Esophagus muscularis mucosa (tissue), 4 donors: ENCODE measurements at regions not wholly inside any gene's neighbourhood (a gene's known extent, or its start where the extent isn't known, plus 50 kb on each side); places are given as distances from the start of the nearest gene placed in this dataset.
"Not testable (repeated sequence)": the region's sequence is repeated elsewhere in the genome, so short reads cannot be mapped to it uniquely, and the experiment has no call there.

Source experiments
- DNase-seq: peaks from one replicate; pipeline ENCODE4 v3.0.0-alpha.2; 2017; ENCODE audit errors: extremely low spot score
- H3K27ac ChIP-seq, 4 donors: fragments of 200-600 bp; sonication (generic); replicated peaks in 1 of 4; 1 replicate in 3 of 4; 2 replicates in 1 of 4; pipeline ENCODE4 v1.5.1; 2016 to 2019; ENCODE audit warnings: mild to moderate bottlenecking in 1 of 4
- H3K27me3 ChIP-seq, 4 donors: fragments of 200-600 bp; sonication (generic); one replicate each; pipeline versions ENCODE4 v1.5.1 to v1.6.0; 2016 to 2019
- H3K36me3 ChIP-seq, 4 donors: fragments of 200-600 bp; sonication (generic); one replicate each; pipeline ENCODE4 v1.5.1; 2016 to 2019
- H3K4me1 ChIP-seq, 4 donors: fragments of 200-600 bp; sonication (generic); one replicate each; pipeline ENCODE4 v1.5.1; 2016 to 2019
- H3K4me3 ChIP-seq, 4 donors: fragments of 200-600 bp; sonication (generic); 1 replicate in 2 of 4; 2 replicates in 2 of 4; pipeline ENCODE4 v1.5.1; 2016 to 2019; ENCODE audit warnings: mild to moderate bottlenecking in 4 of 4, moderate library complexity in 1 of 4
- H3K9me3 ChIP-seq, 4 donors: fragments of 200-600 bp; sonication (generic); 1 replicate in 3 of 4; 2 replicates in 1 of 4; pipeline ENCODE4 v1.5.1; 2016 to 2019
- EP300 ChIP-seq: sonication (generic); formaldehyde crosslinking; IDR thresholded peaks from one replicate; pipeline ENCODE4 v1.6.1; 2017; ENCODE audit warnings: antibody characterized with exemption
- POLR2A ChIP-seq: fragments of 450-650 bp; IDR thresholded peaks from one replicate; pipeline ENCODE4 v1.6.1; 2017; ENCODE audit warnings: antibody characterized with exemption, moderate library complexity, mild to moderate bottlenecking, low read depth
- POLR2AphosphoS5 ChIP-seq, 2 donors: sonication (generic); formaldehyde crosslinking; IDR thresholded peaks; one replicate each; pipeline ENCODE4 v1.6.1; 2017; ENCODE audit warnings: antibody characterized with exemption in 2 of 2
- WGBS: methylation state at CpG from one replicate; pipeline ENCODE4 v1.1.5; 2018; 5-methylcytosine and 5-hydroxymethylcytosine counted together
- intact Hi-C: fragments of 100-400 bp; cut with DNase I; formaldehyde crosslinking; loops from one replicate; pipeline ENCODE4 v1.15.1; 2023
- TF ChIP-seq, protein P1 (sequence below), 3 experiments: fragments of 200-600 bp in 2 of 3; fragments of 450-650 bp in 1 of 3; sonication (generic) in 2 of 3; IDR thresholded peaks; one replicate each; pipeline ENCODE4 v1.5.1; 2017 to 2019; ENCODE audit warnings: antibody characterized with exemption in 3 of 3, mild to moderate bottlenecking in 2 of 3, moderate library complexity in 1 of 3

DNA sequence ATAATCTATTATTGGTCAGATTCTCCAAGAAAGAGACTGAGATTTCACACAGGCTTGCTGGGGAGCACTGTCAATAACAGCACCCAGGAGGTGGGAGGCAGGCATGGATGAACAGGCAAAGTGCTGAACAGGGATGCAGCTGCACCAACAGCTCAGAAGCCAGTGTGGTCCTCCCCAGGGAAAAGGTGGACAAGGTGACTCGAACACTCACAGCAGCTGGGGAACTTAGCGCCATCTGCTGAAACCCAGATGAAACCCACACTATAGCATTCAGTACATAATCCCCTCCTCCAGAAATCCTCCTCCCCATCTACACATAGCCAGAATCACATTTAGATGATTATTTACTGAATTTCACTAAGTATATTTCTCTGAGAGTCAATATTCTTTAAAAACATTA is 255.2 kb upstream of the WSB1 start:
- H3K36me3 ChIP-seq = no peaks in the 10 kb centered on the region
- no peak for DNase-seq
- no peak overlapping the region for H3K4me3 ChIP-seq
- TF ChIP-seq EP300 = no peak
- no peak for TF ChIP-seq POLR2AphosphoS5 (IDR thresholded peaks at IDR 0.05)
- TF ChIP-seq, protein P1, sequence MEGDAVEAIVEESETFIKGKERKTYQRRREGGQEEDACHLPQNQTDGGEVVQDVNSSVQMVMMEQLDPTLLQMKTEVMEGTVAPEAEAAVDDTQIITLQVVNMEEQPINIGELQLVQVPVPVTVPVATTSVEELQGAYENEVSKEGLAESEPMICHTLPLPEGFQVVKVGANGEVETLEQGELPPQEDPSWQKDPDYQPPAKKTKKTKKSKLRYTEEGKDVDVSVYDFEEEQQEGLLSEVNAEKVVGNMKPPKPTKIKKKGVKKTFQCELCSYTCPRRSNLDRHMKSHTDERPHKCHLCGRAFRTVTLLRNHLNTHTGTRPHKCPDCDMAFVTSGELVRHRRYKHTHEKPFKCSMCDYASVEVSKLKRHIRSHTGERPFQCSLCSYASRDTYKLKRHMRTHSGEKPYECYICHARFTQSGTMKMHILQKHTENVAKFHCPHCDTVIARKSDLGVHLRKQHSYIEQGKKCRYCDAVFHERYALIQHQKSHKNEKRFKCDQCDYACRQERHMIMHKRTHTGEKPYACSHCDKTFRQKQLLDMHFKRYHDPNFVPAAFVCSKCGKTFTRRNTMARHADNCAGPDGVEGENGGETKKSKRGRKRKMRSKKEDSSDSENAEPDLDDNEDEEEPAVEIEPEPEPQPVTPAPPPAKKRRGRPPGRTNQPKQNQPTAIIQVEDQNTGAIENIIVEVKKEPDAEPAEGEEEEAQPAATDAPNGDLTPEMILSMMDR (IDR thresholded peaks at IDR 0.05) = no peak
- no peak for TF ChIP-seq POLR2A
- H3K4me1 ChIP-seq = no peaks in the 10 kb centered on the region
- H3K27me3 ChIP-seq = no peaks in the 10 kb centered on the region
- H3K9me3 ChIP-seq = no peaks in the 10 kb centered on the region
- intact Hi-C loops = no loop called here
- 41% methylated on average over 2 of the region's 2 CpGs for WGBS
- no peak overlapping the region for H3K27ac ChIP-seq

DNA sequence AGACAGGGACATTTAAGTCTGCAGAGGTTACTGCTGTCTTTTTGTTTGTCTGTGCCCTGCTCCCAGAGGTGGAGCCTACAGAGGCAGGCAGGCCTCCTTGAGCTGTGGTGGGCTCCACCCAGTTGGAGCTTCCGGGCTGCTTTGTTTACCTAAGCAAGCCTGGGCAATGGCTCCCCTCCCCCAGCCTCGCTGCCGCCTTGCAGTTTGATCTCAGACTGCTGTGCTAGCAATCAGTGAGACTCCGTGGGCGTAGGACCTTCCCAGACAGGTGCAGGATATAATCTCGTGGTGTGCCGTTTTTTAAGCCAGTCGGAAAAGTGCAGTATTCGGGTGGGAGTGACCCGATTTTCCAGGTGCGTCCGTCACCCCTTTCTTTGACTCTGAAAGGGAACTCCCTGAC is 248.9 kb upstream of the WSB1 start:
- H3K4me1 ChIP-seq, H3K4me3 ChIP-seq, H3K27ac ChIP-seq, H3K36me3 ChIP-seq, H3K9me3 ChIP-seq, intact Hi-C loops, DNase-seq, H3K27me3 ChIP-seq: not testable (repeated sequence)
- WGBS = 84% methylated on average over 7 of the region's 12 CpGs

DNA sequence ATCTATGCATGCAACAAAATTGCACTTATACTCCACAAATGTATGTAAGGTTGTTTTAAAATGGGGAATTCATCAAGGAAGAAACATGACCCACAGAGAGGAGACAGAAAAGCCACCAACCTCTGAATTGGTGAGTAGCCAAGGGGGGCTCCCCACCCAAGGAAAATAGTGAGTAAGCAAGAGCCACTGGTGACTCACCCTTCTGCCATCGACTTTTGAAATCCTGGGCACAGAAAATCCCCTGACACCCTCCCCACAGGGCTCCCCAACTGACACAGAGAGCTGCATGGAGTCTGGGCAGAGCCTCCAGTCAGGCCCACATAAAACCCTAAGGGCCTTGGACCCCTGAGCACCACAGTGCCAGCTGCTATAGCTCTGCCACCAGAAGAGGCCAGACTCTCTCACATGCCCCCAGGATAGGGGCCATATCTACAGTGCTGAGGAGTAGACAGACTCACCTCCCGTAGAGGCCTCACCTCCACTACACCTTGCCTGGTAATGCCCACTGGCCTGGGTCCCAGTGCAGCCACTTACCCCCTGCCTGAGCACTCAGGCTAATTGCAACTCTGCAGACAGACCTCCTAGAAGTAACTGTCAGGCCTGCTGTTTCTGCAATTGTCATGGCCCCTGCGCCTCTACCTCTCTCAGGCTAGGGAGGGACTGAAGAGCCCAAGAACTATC is 244.7 kb upstream of the WSB1 start:
- Histone ChIP-seq H3K36me3 (no peaks in the 10 kb centered on the region), H3K4me1 (no peaks in the 10 kb centered on the region), H3K27ac (no peak overlapping the region), H3K9me3 (no peaks in the 10 kb centered on the region), H3K4me3 (no peak overlapping the region), H3K27me3 (peaks cover 0 to 10% (median 0%) of the 10 kb centered on the region in 4 donors)
- DNase-seq = no peak
- TF ChIP-seq POLR2AphosphoS5 (IDR thresholded peaks at IDR 0.05) = no peak
- no peak for TF ChIP-seq EP300
- TF ChIP-seq, protein P1 (IDR thresholded peaks at IDR 0.05) = no peak
- no peak for TF ChIP-seq POLR2A
- intact Hi-C loops = no loop called here
- WGBS = 58% methylated on average over 3 of the region's 3 CpGs

DNA sequence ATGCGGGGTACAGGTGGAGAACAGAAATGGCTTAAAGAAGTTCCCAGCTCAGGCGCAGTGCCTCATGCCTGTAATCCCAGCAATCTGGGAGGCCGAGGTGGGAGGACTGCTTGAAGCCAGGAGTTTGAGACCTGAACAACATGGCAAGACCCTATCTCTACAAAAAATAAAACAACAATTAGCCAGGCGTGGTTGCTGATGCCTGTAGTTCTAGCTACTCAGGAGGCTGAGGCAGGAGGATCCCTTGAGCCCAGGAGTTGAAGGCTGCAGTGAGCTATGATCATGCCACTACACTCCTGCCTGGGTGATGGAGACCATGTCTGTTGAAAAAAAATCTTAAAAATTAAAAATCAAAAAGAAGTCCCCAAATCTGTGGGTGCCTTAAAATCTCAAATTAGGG is 228.3 kb upstream of the WSB1 start:
- H3K4me1 ChIP-seq = no peaks in the 10 kb centered on the region
- H3K27me3 ChIP-seq = peaks cover 0 to 18% (median 0%) of the 10 kb centered on the region in 4 donors
- no peaks in the 10 kb centered on the region for H3K36me3 ChIP-seq
- WGBS = 56% methylated on average over 4 of the region's 4 CpGs
- H3K27ac ChIP-seq = no peak overlapping the region
- DNase-seq = no peak
- no peaks in the 10 kb centered on the region for H3K9me3 ChIP-seq
- TF ChIP-seq POLR2A (no peak), EP300 (no peak), POLR2AphosphoS5 (IDR thresholded peaks at IDR 0.05) (no peak)
- TF ChIP-seq, protein P1 (IDR thresholded peaks at IDR 0.05) = no peak
- intact Hi-C loops = no loop called here
- H3K4me3 ChIP-seq = no peak overlapping the region

DNA sequence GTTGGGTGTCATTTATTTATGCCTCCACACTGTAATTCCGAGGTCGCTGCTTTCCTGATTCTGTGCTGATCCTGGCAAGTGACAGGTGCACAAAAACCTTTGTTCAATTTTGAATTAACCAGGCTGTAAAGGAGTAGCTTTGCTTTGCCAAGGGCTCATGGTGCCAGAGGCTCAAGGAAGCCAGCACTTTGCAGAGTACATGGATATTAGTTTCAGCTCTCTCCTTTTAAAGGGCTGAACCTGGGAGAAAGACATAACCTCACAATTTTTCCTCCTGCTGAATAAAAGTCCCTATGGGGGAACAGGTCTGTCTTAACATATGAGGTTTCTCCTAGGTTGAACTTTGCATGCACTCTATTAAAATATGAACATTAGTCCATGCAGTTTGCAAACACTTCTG is 227.6 kb upstream of the WSB1 start:
- TF ChIP-seq EP300 (no peak), POLR2AphosphoS5 (IDR thresholded peaks at IDR 0.05) (no peak), POLR2A (no peak)
- TF ChIP-seq, protein P1 (IDR thresholded peaks at IDR 0.05) = no peak
- intact Hi-C loops = no loop called here
- DNase-seq = no peak

More for the DNA sequence above, 227.6 kb upstream of the WSB1 start:
- Histone ChIP-seq H3K4me1 (no peaks in the 10 kb centered on the region), H3K27me3 (peaks cover 0 to 18% (median 0%) of the 10 kb centered on the region in 4 donors), H3K9me3 (no peaks in the 10 kb centered on the region), H3K4me3 (no peak overlapping the region), H3K36me3 (no peaks in the 10 kb centered on the region), H3K27ac (no peak overlapping the region)
- WGBS = 33% methylated on average over 2 of the region's 2 CpGs
